ENCODE measurements at regions not wholly inside any gene's neighbourhood (a gene's known extent, or its start where the extent isn't known, plus 50 kb on each side); places are given as distances from the start of the nearest gene placed in this dataset.

- WGBS, 2 donors, result 58 to 61% methylated on average over 2 to 3 of the region's 4 CpGs
- Histone ChIP-seq H3K9me3 (no peaks in the 10 kb centered on the region), H3K36me3 (no peaks in the 10 kb centered on the region), H3K27ac (no peak overlapping the region), H3K27me3 (no peaks in the 10 kb centered on the region), H3K4me3 (replicated peaks in 1 of 3) (no peak overlapping the region), H3K4me1 (no peaks in the 10 kb centered on the region)
- no peak for DNase-seq
- no peak for TF ChIP-seq CTCF (IDR thresholded peaks at IDR 0.05)
- TF ChIP-seq POLR2A (IDR thresholded peaks at IDR 0.05), result no peak
- intact Hi-C loops (cut with DNase I), result no loop called here
These were observed 206.9 kb downstream of the GLUD2 start for GRCh38 chrX:121254336-121254735.

GRCh38 chrX:121256647-121257046 lies 209.2 kb downstream of the GLUD2 start:
- intact Hi-C loops (cut with DNase I), result no loop called here
- no peaks in the 10 kb centered on the region for H3K27me3 ChIP-seq

GRCh38 chrX:121258545-121258944 lies 211.1 kb downstream of the GLUD2 start:
- no peaks in the 10 kb centered on the region for H3K4me1 ChIP-seq
- H3K27me3 ChIP-seq, result no peaks in the 10 kb centered on the region
- H3K4me3 ChIP-seq (replicated peaks in 1 of 3), result no peak overlapping the region
- intact Hi-C loops (cut with DNase I), result no loop called here
- DNase-seq, result no peak
- TF ChIP-seq POLR2A (IDR thresholded peaks at IDR 0.05) (no peak), CTCF (IDR thresholded peaks at IDR 0.05) (no peak)
- H3K27ac ChIP-seq, result no peak overlapping the region
- H3K9me3 ChIP-seq, result no peaks in the 10 kb centered on the region
- no peaks in the 10 kb centered on the region for H3K36me3 ChIP-seq

More at GRCh38 chrX:121256647-121257046, 209.2 kb downstream of the GLUD2 start:
- TF ChIP-seq CTCF (IDR thresholded peaks at IDR 0.05) (no peak), POLR2A (IDR thresholded peaks at IDR 0.05) (no peak)
- Histone ChIP-seq H3K27ac (no peak overlapping the region), H3K4me1 (no peaks in the 10 kb centered on the region), H3K9me3 (no peaks in the 10 kb centered on the region), H3K4me3 (replicated peaks in 1 of 3) (no peak overlapping the region), H3K36me3 (no peaks in the 10 kb centered on the region)
- 41 to 48% methylated on average over 2 of the region's 2 CpGs for WGBS, 2 donors
- DNase-seq, result no peak

- DNase-seq, result no peak
- WGBS, 2 donors, result 57 to 71% methylated on average over 2 of the region's 2 CpGs
- Histone ChIP-seq H3K27ac (no peak overlapping the region), H3K4me3 (replicated peaks in 1 of 3) (no peak overlapping the region), H3K9me3 (no peaks in the 10 kb centered on the region), H3K36me3 (no peaks in the 10 kb centered on the region), H3K4me1 (no peaks in the 10 kb centered on the region), H3K27me3 (no peaks in the 10 kb centered on the region)
- intact Hi-C loops (cut with DNase I), result no loop called here
- TF ChIP-seq CTCF (IDR thresholded peaks at IDR 0.05) (no peak), POLR2A (IDR thresholded peaks at IDR 0.05) (no peak)
These were observed 211.8 kb downstream of the GLUD2 start for GRCh38 chrX:121259170-121259569.

GRCh38 chrX:121260596-121261240 lies 213.3 kb downstream of the GLUD2 start:
- Histone ChIP-seq H3K4me3 (replicated peaks in 1 of 3) (no peak overlapping the region), H3K27ac (no peak overlapping the region), H3K9me3 (no peaks in the 10 kb centered on the region), H3K4me1 (no peaks in the 10 kb centered on the region), H3K27me3 (no peaks in the 10 kb centered on the region), H3K36me3 (no peaks in the 10 kb centered on the region)
- WGBS, 2 donors, result 39 to 43% methylated on average over 2 of the region's 2 CpGs
- intact Hi-C loops (cut with DNase I), result no loop called here
- DNase-seq, result no peak
- TF ChIP-seq POLR2A (IDR thresholded peaks at IDR 0.05) (no peak), CTCF (IDR thresholded peaks at IDR 0.05) (no peak)

All from thyroid gland (tissue), 4 donors.